ENCODE measurements at regions not wholly inside any gene's neighbourhood (a gene's known extent, or its start where the extent isn't known, plus 50 kb on each side); places are given as distances from the start of the nearest gene placed in this dataset.
"Not testable (repeated sequence)": the region's sequence is repeated elsewhere in the genome, so short reads cannot be mapped to it uniquely, and the experiment has no call there.

GRCh38 chr15:101961263-101961662, 149.3 kb downstream of the OR4F15 start:
- H3K9me2 ChIP-seq (ENCODE audit: insufficient read depth); H3K4me3 Mint-ChIP-seq; H3K79me2 ChIP-seq (replicated peaks; ENCODE audit: insufficient read depth); H3K36me3 ChIP-seq (ENCODE audit: insufficient read depth); H3F3A ChIP-seq (replicated peaks; ENCODE audit: low read depth); H3K27ac ChIP-seq (ENCODE audit: low read depth); H3K27me3 ChIP-seq (ENCODE audit: insufficient read depth); H3K27ac Mint-ChIP-seq; H3K36me3 Mint-ChIP-seq (ENCODE audit: low read depth); H3K27me3 Mint-ChIP-seq (ENCODE audit: insufficient read depth, low read depth, poor library complexity); H4K20me1 ChIP-seq (replicated peaks; ENCODE audit: insufficient read depth); ATAC-seq; H3K4me1 Mint-ChIP-seq; DNase-seq (ENCODE audit: low spot score); H3K9me3 Mint-ChIP-seq; H3K4me1 ChIP-seq (ENCODE audit: insufficient read depth); H3K4me3 ChIP-seq; H2AFZ ChIP-seq; H3K4me2 ChIP-seq: not testable (repeated sequence)

GRCh38 chr15:101961765-101962164, 149.8 kb downstream of the OR4F15 start:
- not testable (repeated sequence) for H3K36me3 ChIP-seq (ENCODE audit: insufficient read depth); H3K36me3 Mint-ChIP-seq (ENCODE audit: low read depth); H4K20me1 ChIP-seq (replicated peaks; ENCODE audit: insufficient read depth); H3K27ac ChIP-seq (ENCODE audit: low read depth); H3K4me3 ChIP-seq; H3F3A ChIP-seq (replicated peaks; ENCODE audit: low read depth); H3K4me1 Mint-ChIP-seq; H3K4me3 Mint-ChIP-seq; H3K9me3 Mint-ChIP-seq; H3K79me2 ChIP-seq (replicated peaks; ENCODE audit: insufficient read depth); ATAC-seq; H3K9me2 ChIP-seq (ENCODE audit: insufficient read depth); H3K4me2 ChIP-seq; H2AFZ ChIP-seq; H3K27me3 Mint-ChIP-seq (ENCODE audit: insufficient read depth, low read depth, poor library complexity); H3K27me3 ChIP-seq (ENCODE audit: insufficient read depth); DNase-seq (ENCODE audit: low spot score); H3K4me1 ChIP-seq (ENCODE audit: insufficient read depth); H3K27ac Mint-ChIP-seq

GRCh38 chr15:101963687-101964086, 151.7 kb downstream of the OR4F15 start:
- not testable (repeated sequence) for H3K9me3 Mint-ChIP-seq; H3K79me2 ChIP-seq (replicated peaks; ENCODE audit: insufficient read depth); ATAC-seq; H3K4me1 ChIP-seq (ENCODE audit: insufficient read depth); H3K4me2 ChIP-seq; H2AFZ ChIP-seq; H3K27ac ChIP-seq (ENCODE audit: low read depth); H4K20me1 ChIP-seq (replicated peaks; ENCODE audit: insufficient read depth); H3K4me1 Mint-ChIP-seq; H3K36me3 ChIP-seq (ENCODE audit: insufficient read depth); H3K4me3 ChIP-seq; H3K27me3 Mint-ChIP-seq (ENCODE audit: insufficient read depth, low read depth, poor library complexity); H3K27me3 ChIP-seq (ENCODE audit: insufficient read depth); H3K9me2 ChIP-seq (ENCODE audit: insufficient read depth); H3K4me3 Mint-ChIP-seq; H3F3A ChIP-seq (replicated peaks; ENCODE audit: low read depth); H3K36me3 Mint-ChIP-seq (ENCODE audit: low read depth); DNase-seq (ENCODE audit: low spot score); H3K27ac Mint-ChIP-seq

- not testable (repeated sequence) for H3K4me2 ChIP-seq; H3K9me2 ChIP-seq (ENCODE audit: insufficient read depth); H3K36me3 ChIP-seq (ENCODE audit: insufficient read depth); H3K4me1 ChIP-seq (ENCODE audit: insufficient read depth); H3K27me3 Mint-ChIP-seq (ENCODE audit: insufficient read depth, low read depth, poor library complexity); H3K27me3 ChIP-seq (ENCODE audit: insufficient read depth); H4K20me1 ChIP-seq (replicated peaks; ENCODE audit: insufficient read depth); DNase-seq (ENCODE audit: low spot score); H3K27ac ChIP-seq (ENCODE audit: low read depth); H3K27ac Mint-ChIP-seq; H3K4me3 ChIP-seq; ATAC-seq; H3K4me3 Mint-ChIP-seq; H3K79me2 ChIP-seq (replicated peaks; ENCODE audit: insufficient read depth); H3K9me3 Mint-ChIP-seq; H3K36me3 Mint-ChIP-seq (ENCODE audit: low read depth); H3F3A ChIP-seq (replicated peaks; ENCODE audit: low read depth); H3K4me1 Mint-ChIP-seq; H2AFZ ChIP-seq
Observed at GRCh38 chr15:101965353-101965752, 153.4 kb downstream of the OR4F15 start.

- H3F3A ChIP-seq (replicated peaks; ENCODE audit: low read depth); H3K4me2 ChIP-seq; H3K27me3 ChIP-seq (ENCODE audit: insufficient read depth); H4K20me1 ChIP-seq (replicated peaks; ENCODE audit: insufficient read depth); H3K36me3 ChIP-seq (ENCODE audit: insufficient read depth); H3K79me2 ChIP-seq (replicated peaks; ENCODE audit: insufficient read depth); H3K27ac Mint-ChIP-seq; H3K27me3 Mint-ChIP-seq (ENCODE audit: insufficient read depth, low read depth, poor library complexity); ATAC-seq; H3K27ac ChIP-seq (ENCODE audit: low read depth); H3K4me3 Mint-ChIP-seq; H3K9me3 Mint-ChIP-seq; H3K4me3 ChIP-seq; H3K4me1 Mint-ChIP-seq; DNase-seq (ENCODE audit: low spot score); H3K4me1 ChIP-seq (ENCODE audit: insufficient read depth); H3K36me3 Mint-ChIP-seq (ENCODE audit: low read depth); H2AFZ ChIP-seq; H3K9me2 ChIP-seq (ENCODE audit: insufficient read depth): not testable (repeated sequence)
Observed at GRCh38 chr15:101965860-101966259, 153.9 kb downstream of the OR4F15 start.

- not testable (repeated sequence) for H3K4me1 ChIP-seq (ENCODE audit: insufficient read depth); H3K9me2 ChIP-seq (ENCODE audit: insufficient read depth); H3K4me1 Mint-ChIP-seq; H3K4me2 ChIP-seq; H2AFZ ChIP-seq; H3K27ac Mint-ChIP-seq; H3K9me3 Mint-ChIP-seq; H3K4me3 ChIP-seq; H3K79me2 ChIP-seq (replicated peaks; ENCODE audit: insufficient read depth); H3K27me3 Mint-ChIP-seq (ENCODE audit: insufficient read depth, low read depth, poor library complexity); H3K27me3 ChIP-seq (ENCODE audit: insufficient read depth); H3K36me3 Mint-ChIP-seq (ENCODE audit: low read depth); H3K4me3 Mint-ChIP-seq; H4K20me1 ChIP-seq (replicated peaks; ENCODE audit: insufficient read depth); H3K27ac ChIP-seq (ENCODE audit: low read depth); ATAC-seq; DNase-seq (ENCODE audit: low spot score); H3K36me3 ChIP-seq (ENCODE audit: insufficient read depth); H3F3A ChIP-seq (replicated peaks; ENCODE audit: low read depth)
Observed at GRCh38 chr15:101967364-101967763, 155.4 kb downstream of the OR4F15 start.

- H3K4me1 ChIP-seq (ENCODE audit: insufficient read depth); H3K36me3 Mint-ChIP-seq (ENCODE audit: low read depth); ATAC-seq; H4K20me1 ChIP-seq (replicated peaks; ENCODE audit: insufficient read depth); H3K79me2 ChIP-seq (replicated peaks; ENCODE audit: insufficient read depth); H3K4me1 Mint-ChIP-seq; H3K9me2 ChIP-seq (ENCODE audit: insufficient read depth); H3K27ac ChIP-seq (ENCODE audit: low read depth); H3K4me2 ChIP-seq; H3K4me3 ChIP-seq; H3K27me3 Mint-ChIP-seq (ENCODE audit: insufficient read depth, low read depth, poor library complexity); H3K9me3 Mint-ChIP-seq; H3K27me3 ChIP-seq (ENCODE audit: insufficient read depth); H3K27ac Mint-ChIP-seq; H3K4me3 Mint-ChIP-seq; H2AFZ ChIP-seq; H3F3A ChIP-seq (replicated peaks; ENCODE audit: low read depth); DNase-seq (ENCODE audit: low spot score); H3K36me3 ChIP-seq (ENCODE audit: insufficient read depth): not testable (repeated sequence)
Observed at GRCh38 chr15:101970605-101971004, 158.6 kb downstream of the OR4F15 start.

All from GM23338 (cell line).